GM12878 (cell line): ENCODE measurements at regions not wholly inside any gene's neighbourhood (a gene's known extent, or its start where the extent isn't known, plus 50 kb on each side); places are given as distances from the start of the nearest gene placed in this dataset.

ENCODE experiments used
- ATAC-seq: fragments of 200-7000 bp; cut with Tn5 transposase; 3 replicates; pipeline ENCODE4 v1.9.1; 2020; ENCODE audit warnings: mild to moderate bottlenecking, moderate library complexity
- BruUV-seq: library from RNA; stranded (reverse); fragments of 400-500 nt; replicated peaks from 2 replicates; lab custom pipeline; 2021; lab: Mats Ljungman, UMichigan
- CTCF ChIA-PET: fragments of 300-600 bp; sonication (Branson Sonifier 250); formaldehyde crosslinking; extraction: SDS; loops from one replicate; lab custom pipeline; 2021; ENCODE audit warnings: inconsistent platforms; lab: Yijun Ruan, JAX
- POLR2A ChIA-PET: fragments of 350-600 bp; formaldehyde crosslinking; extraction: SDS; loops from one replicate; lab custom pipeline; 2021; ENCODE audit warnings: inconsistent platforms; lab: Charles Lee
- RAD21 ChIA-PET: fragments of 300-600 bp; sonication (Branson Sonifier 250); formaldehyde crosslinking; loops from one replicate; lab custom pipeline; 2023; ENCODE audit warnings: antibody characterized with exemption; ENCODE audit not compliant: unreplicated experiment; lab: Charles Lee
- SMC1A ChIA-PET: fragments of 300-600 bp; sonication (Branson Sonifier 250); formaldehyde crosslinking; loops from one replicate; lab custom pipeline; 2023; ENCODE audit not compliant: unreplicated experiment, uncharacterized antibody; lab: Charles Lee
- DNase-seq: peaks from one replicate; pipeline ENCODE4 v3.0.0-alpha.2; 2011; ENCODE audit warnings: low read depth, low spot score
- FAIRE-seq: peaks from 3 replicates; lab custom pipeline; 2011; peaks lifted over from hg19 to GRCh38; lab: Jason Lieb, UNC
- H2AFZ ChIP-seq: 2 replicates; pipeline ENCODE4 v1.6.0; 2011; ENCODE audit warnings: low read depth, low read length, control low read depth; ENCODE audit not compliant: control insufficient read depth
- H3K27ac ChIP-seq: 2 replicates; pipeline ENCODE4 v1.5.1; 2011; ENCODE audit warnings: control low read depth; ENCODE audit not compliant: control insufficient read depth, insufficient read depth
- H3K27me3 ChIP-seq, 2 experiments: replicated peaks in 1 of 2; 2 replicates each; pipeline versions ENCODE4 v1.6.0 to v1.6.1; 2011; ENCODE audit warnings: low read length in 1 of 2; ENCODE audit not compliant: control insufficient read depth in 2 of 2, insufficient read depth in 2 of 2
- H3K36me3 ChIP-seq, 2 experiments: 2 replicates each; pipeline ENCODE4 v1.5.1; 2011; ENCODE audit warnings: low read length in 1 of 2; ENCODE audit not compliant: control insufficient read depth in 2 of 2, insufficient read depth in 2 of 2
- H3K4me1 ChIP-seq: 2 replicates; pipeline ENCODE4 v1.6.1; 2011; ENCODE audit warnings: mild to moderate bottlenecking, low read length, moderate library complexity, mixed read lengths; ENCODE audit not compliant: control insufficient read depth, insufficient read depth
- H3K4me2 ChIP-seq: 2 replicates; pipeline ENCODE4 v1.6.0; 2011; ENCODE audit warnings: control low read depth; ENCODE audit not compliant: control insufficient read depth, insufficient read depth
- H3K4me3 ChIP-seq: fragments of 200-600 bp; sonication (generic); 2 replicates; pipeline ENCODE4 v1.5.1; 2016
- H3K79me2 ChIP-seq: 2 replicates; pipeline ENCODE4 v1.6.0; 2011; ENCODE audit warnings: low read length; ENCODE audit not compliant: control insufficient read depth, insufficient read depth
- H3K9ac ChIP-seq: 2 replicates; pipeline ENCODE4 v1.8.0; 2011; ENCODE audit warnings: low read length, control low read depth, mixed read lengths; ENCODE audit not compliant: control insufficient read depth, insufficient read depth
- H3K9me3 ChIP-seq: replicated peaks from 3 replicates; pipeline ENCODE4 v1.5.1; 2011; ENCODE audit warnings: mild to moderate bottlenecking, low read length; ENCODE audit not compliant: control insufficient read depth, insufficient read depth
- H4K20me1 ChIP-seq: 2 replicates; pipeline ENCODE4 v1.6.0; 2011; ENCODE audit not compliant: control insufficient read depth, insufficient read depth
- CREM ChIP-seq: IDR thresholded peaks from 2 replicates; pipeline ENCODE4 v1.6.1; 2014; ENCODE audit warnings: antibody characterized with exemption, low read depth
- DPF2 ChIP-seq: fragments of 450-650 bp; IDR thresholded peaks from 2 replicates; pipeline ENCODE4 v1.6.1; 2017; ENCODE audit warnings: mild to moderate bottlenecking
- E2F8 ChIP-seq: fragments of 450-650 bp; IDR thresholded peaks from 2 replicates; pipeline ENCODE4 v1.6.1; 2018; ENCODE audit warnings: mild to moderate bottlenecking, low read depth, moderate library complexity; ENCODE audit not compliant: partially characterized antibody
- ETV6 ChIP-seq, 2 experiments: fragments of 450-650 bp in 1 of 2; IDR thresholded peaks in 1 of 2; conservative IDR thresholded peaks in 1 of 2; 2 replicates each; pipeline ENCODE4 v1.6.1; 2014; ENCODE audit warnings: antibody characterized with exemption in 1 of 2, borderline replicate concordance in 1 of 2, low read depth in 1 of 2, mild to moderate bottlenecking in 1 of 2, moderate library complexity in 1 of 2
- FOXM1 ChIP-seq: IDR thresholded peaks from 2 replicates; pipeline ENCODE4 v1.6.1; 2012; ENCODE audit warnings: low read depth, mild to moderate bottlenecking, inconsistent platforms, low read length, moderate library complexity
- MAX ChIP-seq: IDR thresholded peaks from 2 replicates; pipeline ENCODE4 v1.6.1; 2012; ENCODE audit warnings: low read depth, low read length, improper control_type of control experiment
- MYB ChIP-seq: fragments of 150-350 bp; IDR thresholded peaks from 2 replicates; pipeline ENCODE4 v1.6.1; 2014; ENCODE audit warnings: mild to moderate bottlenecking, low read depth, low read length, borderline replicate concordance
- RBBP5 ChIP-seq: fragments of 200-600 bp; sonication (generic); conservative IDR thresholded peaks from 2 replicates; pipeline ENCODE4 v1.6.1; 2016
- REST ChIP-seq: IDR thresholded peaks from 2 replicates; pipeline ENCODE4 v1.6.1; 2012; ENCODE audit warnings: mild to moderate bottlenecking, low read depth, low read length
- SP1 ChIP-seq: IDR thresholded peaks from one replicate; pipeline ENCODE4 v1.6.1; 2011; ENCODE audit warnings: low read depth, low read length
- SREBF1 ChIP-seq: IDR thresholded peaks from 2 replicates; pipeline ENCODE4 v1.6.1; 2012; ENCODE audit warnings: mild to moderate bottlenecking, low read length
- ZNF687 ChIP-seq: fragments of 450-650 bp; IDR thresholded peaks from 2 replicates; pipeline ENCODE4 v1.6.1; 2017; ENCODE audit warnings: mild to moderate bottlenecking, moderate library complexity
- WGBS: methylation state at CpG from one replicate; pipeline ENCODE4 v1.1.6; 2016; ENCODE audit warnings: low lambda C conversion rate; ENCODE audit not compliant: insufficient replicate concordance, insufficient coverage; ENCODE audit errors: missing lambda C conversion rate; 5-methylcytosine and 5-hydroxymethylcytosine counted together
- in situ Hi-C: fragments of 300-500 bp; cut with MboI; formaldehyde crosslinking; loops from 9 replicates; pipeline ENCODE4 v1.14.3; 2018; ENCODE audit warnings: mixed read lengths
- intact Hi-C: fragments of 100-400 bp; cut with micrococcal nuclease; formaldehyde crosslinking; loops from one replicate; pipeline ENCODE4 v1.14.2; 2022; ENCODE audit not compliant: unreplicated experiment

- POLR2A ChIA-PET = no interaction called here
- RAD21 ChIA-PET = no interaction called here
- in situ Hi-C loops (no loop called here), intact Hi-C loops (no loop called here)
- H3K4me3 ChIP-seq = no peak overlapping the region
- no peak overlapping the region for H3K27ac ChIP-seq
- no peaks in the 10 kb centered on the region for H3K9me3 ChIP-seq
- no peak for DNase-seq
- H3K9ac ChIP-seq = no peak overlapping the region
- H3K27me3 ChIP-seq = no peaks in the 10 kb centered on the region
- no TSS peak for BruUV-seq
- no peaks in the 10 kb centered on the region for H3K79me2 ChIP-seq
- no peak overlapping the region for H2AFZ ChIP-seq
- WGBS = 5% methylated on average over 4 of the region's 4 CpGs
- no peak overlapping the region for H3K4me2 ChIP-seq
- CTCF ChIA-PET = no interaction called here
- no peaks in the 10 kb centered on the region for H3K36me3 ChIP-seq
- no peak for FAIRE-seq
- no peaks in the 10 kb centered on the region for H4K20me1 ChIP-seq
- no peak for ATAC-seq
- SMC1A ChIA-PET = interaction anchor here (0.5 kb wide), 1 partner anchor 974 kb away, joined by 3 read pairs; no protein-coding TSS in a partner anchor
- H3K4me1 ChIP-seq = no peaks in the 10 kb centered on the region
- TF ChIP-seq SREBF1 (no peak), REST (no peak), E2F8 (no peak), CREM (no peak), FOXM1 (no peak), SP1 (no peak), RBBP5 (no peak), MYB (no peak), ZNF687 (no peak), MAX (no peak), ETV6 (conservative IDR thresholded peaks at IDR 0.05 in 1 of 2, IDR thresholded peaks at IDR 0.05 in 1 of 2; ENCODE audit: borderline replicate concordance in 1 of 2, low read depth in 1 of 2) (no peak), DPF2 (no peak)
Measured at GRCh38 chr9:10701906-10702305, 89.1 kb upstream of the PTPRD start.
